Activated gamma-delta T cell (primary cell): ENCODE measurements at regions not wholly inside any gene's neighbourhood (a gene's known extent, or its start where the extent isn't known, plus 50 kb on each side); places are given as distances from the start of the nearest gene placed in this dataset.

Source experiments
- DNase-seq: peaks from one replicate; lab custom pipeline; 2025; lab: John Stamatoyannopoulos, UW

DNA sequence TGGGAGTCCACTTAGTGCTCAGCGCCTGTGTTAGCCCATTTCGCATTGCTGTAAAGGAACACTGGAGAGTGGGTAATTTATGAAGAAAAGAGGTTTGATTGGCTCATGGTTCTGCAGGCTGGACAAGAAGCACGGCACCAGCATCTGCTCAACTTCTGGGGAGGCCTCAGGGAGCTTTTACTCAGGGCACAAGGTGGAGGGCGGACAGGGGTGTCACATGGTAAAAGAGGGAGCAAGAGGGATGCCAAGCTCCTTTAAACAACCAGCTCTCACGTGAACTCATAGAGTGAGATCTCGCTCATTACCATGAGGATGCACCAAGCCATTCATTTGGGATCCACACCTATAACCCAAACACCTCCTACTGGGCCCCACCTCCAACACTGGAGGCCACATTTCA lies 181.4 kb upstream of the TLE3 start:
- DNase-seq = no peak

- DNase-seq = no peak
Measured at GRCh38 chr15:70278644-70279043, 180.9 kb upstream of the TLE3 start.

DNA sequence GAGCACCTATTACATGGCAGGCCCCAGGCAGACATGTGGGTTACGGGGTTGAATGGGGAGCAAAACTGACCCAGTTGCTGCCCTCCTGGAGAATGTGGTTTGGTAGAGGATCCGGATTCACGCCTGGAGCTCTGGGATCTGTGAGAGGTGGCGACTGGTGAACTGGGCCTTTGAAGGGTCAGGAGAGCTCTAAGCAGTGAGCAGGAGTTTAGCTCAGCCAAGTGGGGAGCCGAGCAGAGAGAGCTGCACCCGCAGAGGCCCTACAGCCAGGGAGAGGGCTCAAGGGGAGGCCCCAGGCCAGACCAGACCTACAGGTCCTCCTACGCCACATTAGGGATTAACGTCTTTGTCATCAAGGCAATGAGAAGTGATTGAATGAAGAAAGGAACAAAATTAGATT lies 179.8 kb upstream of the TLE3 start:
- DNase-seq = no peak

DNA sequence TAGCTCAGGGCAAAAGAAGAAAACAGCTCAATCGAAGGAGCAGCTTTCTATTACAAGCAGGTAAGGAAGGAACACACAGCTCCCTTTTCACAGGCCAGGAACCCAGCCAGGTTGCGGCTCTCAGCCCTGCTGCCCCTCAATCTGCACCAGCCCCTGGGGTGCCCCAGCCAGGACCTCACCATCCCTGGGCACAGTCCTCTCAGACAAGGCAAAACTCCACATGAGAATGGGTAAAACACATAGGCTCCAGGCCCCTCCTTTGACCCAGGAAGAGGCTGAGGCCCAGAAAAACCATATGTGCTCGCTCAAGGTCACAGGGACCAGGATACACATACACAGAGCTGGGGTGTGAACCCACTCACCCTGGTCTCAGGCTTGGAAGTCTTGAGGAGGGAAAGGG lies 178.7 kb upstream of the TLE3 start:
- no peak for DNase-seq

- no peak for DNase-seq
Measured at GRCh38 chr15:70275461-70276138, 177.9 kb upstream of the TLE3 start.

DNA sequence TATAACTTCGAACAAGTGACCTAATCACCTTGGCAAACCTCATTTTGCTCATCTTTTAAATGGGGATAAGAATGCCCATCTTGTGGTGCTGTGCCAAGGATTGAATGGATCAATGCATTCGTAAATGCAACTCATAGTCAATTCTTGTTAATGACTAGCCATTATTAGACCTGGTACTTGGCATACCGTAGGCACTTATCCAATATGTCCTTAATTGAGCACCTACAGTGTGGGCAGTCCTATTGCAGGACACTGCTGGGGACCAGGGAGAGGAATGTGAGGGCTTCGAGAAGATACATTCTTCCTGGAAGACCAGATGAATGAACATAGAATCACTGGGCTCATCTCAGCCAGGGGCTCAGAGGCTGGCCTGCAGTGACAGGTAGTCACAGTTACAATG lies 177.2 kb upstream of the TLE3 start:
- DNase-seq = no peak

DNA sequence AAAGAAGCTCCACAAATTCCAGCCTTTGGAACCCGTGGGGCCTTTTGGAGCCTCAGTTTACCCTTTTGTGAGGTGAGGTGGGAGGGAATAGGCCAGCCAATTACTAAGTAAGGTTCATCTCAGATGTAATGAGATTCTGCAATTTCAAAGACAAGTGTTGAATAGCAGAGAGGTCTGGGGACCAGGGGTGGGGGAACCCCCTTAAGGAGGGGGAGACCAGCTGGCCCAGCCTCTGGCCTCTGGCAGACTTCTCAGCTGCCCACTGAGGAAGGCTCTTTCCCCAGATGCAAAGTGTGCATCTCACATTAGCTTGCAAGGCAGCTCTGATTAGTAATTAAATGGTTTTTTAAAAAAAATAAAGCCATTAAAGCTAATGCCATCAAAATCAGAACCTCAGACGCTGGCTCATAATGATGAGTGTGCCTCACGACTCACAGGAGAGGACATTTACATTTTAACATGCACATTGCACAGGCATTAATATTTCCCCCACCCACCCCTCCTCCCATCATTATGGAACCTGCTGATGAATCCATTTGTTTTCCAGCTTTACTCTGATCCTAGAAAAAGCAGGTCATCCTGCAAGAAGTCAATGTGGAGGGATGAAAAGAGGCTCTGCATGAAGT lies 176.7 kb upstream of the TLE3 start:
- DNase-seq = no peak

DNA sequence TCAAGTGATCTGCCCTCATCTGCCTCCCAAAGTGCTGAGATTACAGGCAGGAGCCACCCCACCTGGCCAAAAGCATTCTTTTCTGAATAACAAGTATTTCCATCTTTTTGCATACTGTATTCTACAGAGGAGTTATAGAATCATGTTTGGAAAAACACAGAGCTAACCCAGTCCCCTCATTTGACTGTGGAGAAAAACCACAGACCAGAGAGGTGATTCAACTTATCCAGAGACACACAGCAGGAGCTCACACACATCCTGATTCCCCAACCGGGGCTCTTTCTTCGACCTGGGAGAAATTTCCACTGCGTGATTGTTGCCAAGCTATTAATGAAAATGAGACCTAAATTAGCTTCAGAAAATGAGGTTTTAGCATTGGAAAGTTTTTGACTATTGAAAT lies 176.1 kb upstream of the TLE3 start:
- DNase-seq = no peak

DNA sequence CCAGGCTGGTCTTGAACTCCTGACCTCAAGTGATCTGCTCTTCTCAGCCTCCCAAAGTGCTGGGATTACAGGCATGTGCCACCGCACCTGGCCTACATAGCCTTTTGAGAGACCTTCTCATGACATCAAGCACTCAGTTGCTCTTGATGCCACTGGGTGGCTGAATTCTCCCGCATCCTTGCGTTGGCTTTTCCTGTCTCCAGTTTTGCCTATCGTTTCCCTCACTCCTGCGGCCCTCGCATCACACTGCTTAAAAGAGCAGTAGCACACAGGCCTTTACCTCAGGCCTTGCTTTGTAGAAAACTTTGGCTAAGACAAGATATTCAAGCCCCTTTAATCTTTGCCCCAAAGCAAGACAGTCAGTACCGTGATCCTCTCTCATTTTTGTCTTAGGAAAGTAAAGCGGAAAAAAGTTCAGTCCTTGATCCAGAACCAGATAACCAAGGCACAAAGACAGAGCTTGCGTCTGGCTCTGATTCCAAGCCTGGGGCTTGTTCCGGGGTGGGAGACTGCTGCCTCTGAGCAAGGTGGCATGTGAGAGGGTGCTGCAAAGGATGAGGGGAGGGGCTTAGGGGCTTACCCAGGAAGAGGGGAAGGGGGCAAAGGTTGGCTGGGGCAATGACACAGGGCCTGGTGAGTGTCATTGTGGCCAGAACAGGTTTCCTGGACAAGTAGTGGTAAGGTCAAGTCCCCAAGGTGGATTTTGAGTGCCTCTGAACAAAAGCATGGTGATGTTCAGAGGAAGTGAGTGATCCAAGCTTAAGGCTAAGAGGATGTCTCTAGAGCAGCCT lies 175.0 kb upstream of the TLE3 start:
- no peak for DNase-seq

DNA sequence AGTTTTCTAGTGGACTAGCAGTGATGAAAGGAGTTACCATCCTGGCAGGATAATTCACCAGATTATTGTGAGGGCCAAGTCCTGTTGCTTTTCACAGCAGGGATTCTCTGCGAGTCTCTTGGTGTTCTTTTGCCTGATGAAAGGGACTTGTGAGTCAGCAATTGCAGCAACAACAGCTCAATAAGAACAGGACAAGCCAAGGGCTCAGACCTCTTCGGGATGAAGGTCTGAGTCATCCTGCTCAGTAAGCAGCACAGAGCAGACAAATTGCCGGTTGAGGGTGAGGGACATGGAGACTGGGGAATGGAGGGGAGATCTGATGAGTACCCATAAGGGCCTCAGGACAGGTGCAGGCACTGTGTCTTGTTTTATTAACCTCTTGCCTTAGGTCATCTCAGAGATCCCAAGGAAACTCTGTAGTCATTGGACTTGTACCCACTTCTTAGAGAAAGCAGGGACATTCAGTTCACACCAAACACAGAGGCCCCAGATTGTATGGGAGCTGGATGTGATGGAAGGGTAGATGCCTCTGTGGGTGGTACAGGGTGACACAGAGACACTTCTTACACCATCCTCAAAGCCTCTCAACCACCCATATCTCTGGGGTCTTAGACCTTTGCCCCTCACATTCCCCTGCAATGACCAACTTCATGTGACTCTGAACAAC lies 173.8 kb upstream of the TLE3 start:
- no peak for DNase-seq

DNA sequence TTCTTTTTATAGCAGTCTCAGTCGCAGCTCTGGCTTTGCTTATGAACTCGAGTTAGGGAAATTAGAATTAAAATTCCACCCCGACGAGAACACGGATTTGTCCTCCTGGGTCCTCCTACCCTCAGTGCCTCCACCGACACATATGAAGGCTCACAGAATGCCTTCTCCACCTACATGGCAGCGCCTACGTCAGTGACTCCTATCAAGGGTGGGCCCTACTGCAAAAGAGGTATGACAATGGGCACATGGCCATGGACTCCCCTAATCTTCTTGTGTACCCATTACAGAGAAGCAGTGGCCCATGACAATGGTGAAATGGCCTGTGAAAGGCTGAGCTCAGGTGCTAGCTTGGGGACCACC lies 173.0 kb upstream of the TLE3 start:
- DNase-seq = no peak

- DNase-seq = no peak
Measured at GRCh38 chr15:70269991-70270751, 172.5 kb upstream of the TLE3 start.

GRCh38 chr15:70269311-70269911 lies 171.7 kb upstream of the TLE3 start:
- DNase-seq = no peak

GRCh38 chr15:70268698-70269251 lies 171.1 kb upstream of the TLE3 start:
- DNase-seq = no peak

GRCh38 chr15:70267879-70268278 lies 170.2 kb upstream of the TLE3 start:
- DNase-seq = no peak

GRCh38 chr15:70267306-70267705 lies 169.6 kb upstream of the TLE3 start:
- no peak for DNase-seq

- DNase-seq = no peak
Measured at GRCh38 chr15:70266412-70267121, 168.8 kb upstream of the TLE3 start.

- DNase-seq = no peak
Measured at GRCh38 chr15:70265986-70266385, 168.3 kb upstream of the TLE3 start.

GRCh38 chr15:70265466-70265978 lies 167.8 kb upstream of the TLE3 start:
- no peak for DNase-seq

- no peak for DNase-seq
Measured at GRCh38 chr15:70264738-70265465, 167.2 kb upstream of the TLE3 start.
